Caco-2 (cell line): ENCODE measurements at regions not wholly inside any gene's neighbourhood (a gene's known extent, or its start where the extent isn't known, plus 50 kb on each side); places are given as distances from the start of the nearest gene placed in this dataset.

Source experiments
- BruUV-seq: library from RNA; stranded (reverse); fragments of 400-500 nt; replicated peaks from 2 replicates; lab custom pipeline; 2021; lab: Mats Ljungman, UMichigan
- CTCF ChIA-PET: fragments of 300-600 bp; sonication (Branson Sonifier 250); formaldehyde crosslinking; loops from one replicate; lab custom pipeline; 2022; ENCODE audit warnings: antibody characterized with exemption; lab: Charles Lee
- POLR2A ChIA-PET: fragments of 300-600 bp; sonication (Branson Sonifier 250); formaldehyde crosslinking; loops from one replicate; lab custom pipeline; 2022; ENCODE audit warnings: antibody characterized with exemption; lab: Charles Lee
- DNase-seq, 2 experiments: peaks; one replicate each; pipeline versions ENCODE4 v3.0.0 to v3.0.0-alpha.2; 2020 to 2022
- H3K27me3 ChIP-seq: replicated peaks from 2 replicates; pipeline ENCODE4 v1.6.0; 2011; ENCODE audit warnings: low read length; ENCODE audit not compliant: control insufficient read depth, insufficient read depth
- H3K36me3 ChIP-seq: 2 replicates; pipeline ENCODE4 v1.5.1; 2011; ENCODE audit warnings: low read length; ENCODE audit not compliant: control insufficient read depth, insufficient read depth
- H3K4me1 ChIP-seq: fragments of 250-450 bp; sonication (Bioruptor Pico); 2 replicates; pipeline ENCODE4 v1.5.1; 2020; ENCODE audit warnings: mild to moderate bottlenecking
- H3K4me3 ChIP-seq: 2 replicates; pipeline ENCODE4 v1.5.1; 2011; ENCODE audit warnings: low read depth, mild to moderate bottlenecking, control low read depth, low read length
- H3K9me3 ChIP-seq: fragments of 250-450 bp; sonication (Bioruptor Pico); 2 replicates; pipeline ENCODE4 v1.5.1; 2020; ENCODE audit warnings: mild to moderate bottlenecking, moderate library complexity
- H3K27ac Mint-ChIP-seq: one replicate; pipeline ENCODE4 v1.8.0; 2022; ENCODE audit warnings: mixed read lengths; ENCODE audit not compliant: unreplicated experiment
- H3K27me3 Mint-ChIP-seq: one replicate; pipeline ENCODE4 v1.8.0; 2022; ENCODE audit warnings: mixed read lengths; ENCODE audit not compliant: insufficient read depth, unreplicated experiment
- H3K36me3 Mint-ChIP-seq: one replicate; pipeline ENCODE4 v1.8.0; 2022; ENCODE audit warnings: mild to moderate bottlenecking, mixed read lengths; ENCODE audit not compliant: insufficient read depth, unreplicated experiment
- H3K4me1 Mint-ChIP-seq: one replicate; pipeline ENCODE4 v1.8.0; 2022; ENCODE audit warnings: low read depth, mixed read lengths; ENCODE audit not compliant: unreplicated experiment
- H3K4me3 Mint-ChIP-seq: one replicate; pipeline ENCODE4 v1.8.0; 2022; ENCODE audit warnings: mild to moderate bottlenecking, moderate library complexity, mixed read lengths; ENCODE audit not compliant: unreplicated experiment
- H3K9me3 Mint-ChIP-seq: one replicate; pipeline ENCODE4 v1.8.0; 2022; ENCODE audit warnings: mixed read lengths; ENCODE audit not compliant: unreplicated experiment
- intact Hi-C: fragments of 100-400 bp; cut with micrococcal nuclease; formaldehyde crosslinking; loops from one replicate; pipeline ENCODE4 v1.10.0; 2022; ENCODE audit not compliant: unreplicated experiment
- TF ChIP-seq, protein P1 (sequence below), 2 experiments: fragments of 200-600 bp in 1 of 2; IDR thresholded peaks; 1 replicate in 1 of 2; 2 replicates in 1 of 2; pipeline versions ENCODE4 v1.5.1 to v1.8.0; 2011 to 2022; ENCODE audit warnings: antibody characterized with exemption in 1 of 2, control low read depth in 1 of 2, inconsistent platforms in 1 of 2, low read depth in 1 of 2, low read length in 1 of 2, mild to moderate bottlenecking in 1 of 2, moderate library complexity in 1 of 2; ENCODE audit not compliant: insufficient read depth in 1 of 2, severe bottlenecking in 1 of 2, unreplicated experiment in 1 of 2

DNA sequence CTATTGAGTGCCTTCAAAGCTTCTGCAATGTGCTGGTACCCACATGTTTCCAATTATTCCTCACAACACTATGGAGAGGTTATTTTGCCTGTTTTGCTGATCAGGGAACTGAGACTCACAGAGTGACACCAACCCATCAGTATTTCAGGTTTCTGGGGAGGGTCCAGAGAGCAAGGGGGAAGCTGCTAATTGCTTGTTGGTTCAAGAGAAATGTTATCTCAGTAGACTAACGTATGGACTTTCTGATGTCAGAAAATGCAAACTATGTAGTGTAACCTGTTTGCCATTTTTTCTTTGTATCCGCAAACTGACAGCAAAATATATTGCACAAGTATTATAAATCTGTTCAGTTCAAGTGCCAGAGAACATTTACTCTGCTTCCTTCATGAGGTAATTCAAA, 108.3 kb upstream of the MSX2 start:
- no peaks in the 10 kb centered on the region for H3K27me3 Mint-ChIP-seq
- Histone ChIP-seq H3K4me1 (peaks cover 85% of the 10 kb centered on the region), H3K36me3 (no peaks in the 10 kb centered on the region; the same call in 1 of the 2 replicates), H3K4me3 (no peak overlapping the region), H3K9me3 (peaks cover 3% of the 10 kb centered on the region; the same call in 1 of the 2 replicates), H3K27me3 (no peaks in the 10 kb centered on the region)
- H3K9me3 Mint-ChIP-seq: no peaks in the 10 kb centered on the region
- peak overlapping the region; percentile 63 for H3K27ac Mint-ChIP-seq
- peak; percentile 80 to 81 for DNase-seq
- intact Hi-C loops: loop anchor here (1.0 to 5.0 kb wide), 4 partner anchors 27 to 155 kb away; partner anchors contain the start of gene MSX2
- H3K4me3 Mint-ChIP-seq: peak overlapping the region; percentile 64
- CTCF ChIA-PET: interaction anchor here (1.4 kb wide), 1 partner anchor 9 kb away, joined by 5 read pairs; no protein-coding TSS in a partner anchor
- H3K4me1 Mint-ChIP-seq: peaks cover 65% of the 10 kb centered on the region
- no TSS peak for BruUV-seq
- POLR2A ChIA-PET: interaction anchor here (0.6 kb wide), 1 partner anchor 119 kb away, joined by 3 read pairs; no protein-coding TSS in a partner anchor
- H3K36me3 Mint-ChIP-seq: peaks cover 12% of the 10 kb centered on the region
- TF ChIP-seq, protein P1, sequence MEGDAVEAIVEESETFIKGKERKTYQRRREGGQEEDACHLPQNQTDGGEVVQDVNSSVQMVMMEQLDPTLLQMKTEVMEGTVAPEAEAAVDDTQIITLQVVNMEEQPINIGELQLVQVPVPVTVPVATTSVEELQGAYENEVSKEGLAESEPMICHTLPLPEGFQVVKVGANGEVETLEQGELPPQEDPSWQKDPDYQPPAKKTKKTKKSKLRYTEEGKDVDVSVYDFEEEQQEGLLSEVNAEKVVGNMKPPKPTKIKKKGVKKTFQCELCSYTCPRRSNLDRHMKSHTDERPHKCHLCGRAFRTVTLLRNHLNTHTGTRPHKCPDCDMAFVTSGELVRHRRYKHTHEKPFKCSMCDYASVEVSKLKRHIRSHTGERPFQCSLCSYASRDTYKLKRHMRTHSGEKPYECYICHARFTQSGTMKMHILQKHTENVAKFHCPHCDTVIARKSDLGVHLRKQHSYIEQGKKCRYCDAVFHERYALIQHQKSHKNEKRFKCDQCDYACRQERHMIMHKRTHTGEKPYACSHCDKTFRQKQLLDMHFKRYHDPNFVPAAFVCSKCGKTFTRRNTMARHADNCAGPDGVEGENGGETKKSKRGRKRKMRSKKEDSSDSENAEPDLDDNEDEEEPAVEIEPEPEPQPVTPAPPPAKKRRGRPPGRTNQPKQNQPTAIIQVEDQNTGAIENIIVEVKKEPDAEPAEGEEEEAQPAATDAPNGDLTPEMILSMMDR (IDR thresholded peaks at IDR 0.05; ENCODE audit: insufficient read depth in 1 of 2, low read depth in 1 of 2, low read length in 1 of 2, severe bottlenecking in 1 of 2, unreplicated experiment in 1 of 2): no peak

DNA sequence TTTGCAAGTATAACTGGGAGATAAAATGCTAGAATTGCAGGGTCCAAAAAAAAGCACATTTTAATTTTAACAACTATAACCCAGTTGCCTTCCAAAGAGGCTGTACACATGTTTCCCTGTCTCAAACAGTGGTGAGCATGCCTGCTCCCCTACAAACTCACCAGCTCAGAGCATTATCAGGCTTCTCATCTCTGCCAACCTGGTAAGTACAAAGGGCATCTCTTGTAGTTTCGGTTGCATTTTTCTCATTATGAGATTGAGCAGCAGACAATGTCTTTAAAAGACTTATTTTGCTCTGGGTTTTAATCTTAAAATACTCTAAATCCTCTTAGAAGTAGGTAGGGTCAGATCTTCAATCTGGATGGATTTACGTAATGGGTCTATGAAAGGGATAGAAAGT, 107.1 kb upstream of the MSX2 start:
- CTCF ChIA-PET: no interaction called here
- Mint-ChIP-seq H3K36me3 (peaks cover 16% of the 10 kb centered on the region), H3K4me1 (peaks cover 69% of the 10 kb centered on the region), H3K9me3 (no peaks in the 10 kb centered on the region), H3K27me3 (no peaks in the 10 kb centered on the region), H3K4me3 (no peak overlapping the region), H3K27ac (peak overlapping the region; percentile 63)
- POLR2A ChIA-PET: interaction anchor here (0.6 kb wide), 1 partner anchor 20 kb away, joined by 7 read pairs; no protein-coding TSS in a partner anchor
- TF ChIP-seq, protein P1 (IDR thresholded peaks at IDR 0.05; ENCODE audit: insufficient read depth in 1 of 2, low read depth in 1 of 2, low read length in 1 of 2, severe bottlenecking in 1 of 2, unreplicated experiment in 1 of 2): no peak
- Histone ChIP-seq H3K36me3 (no peaks in the 10 kb centered on the region), H3K9me3 (peaks cover 3% of the 10 kb centered on the region; the same call in 1 of the 2 replicates), H3K4me3 (no peak overlapping the region), H3K4me1 (peaks cover 81% of the 10 kb centered on the region), H3K27me3 (no peaks in the 10 kb centered on the region)
- no TSS peak for BruUV-seq
- intact Hi-C loops: loop anchor here (5.0 kb wide), 1 partner anchor 95 kb away; no protein-coding TSS in a partner anchor
- DNase-seq: no peak

DNA sequence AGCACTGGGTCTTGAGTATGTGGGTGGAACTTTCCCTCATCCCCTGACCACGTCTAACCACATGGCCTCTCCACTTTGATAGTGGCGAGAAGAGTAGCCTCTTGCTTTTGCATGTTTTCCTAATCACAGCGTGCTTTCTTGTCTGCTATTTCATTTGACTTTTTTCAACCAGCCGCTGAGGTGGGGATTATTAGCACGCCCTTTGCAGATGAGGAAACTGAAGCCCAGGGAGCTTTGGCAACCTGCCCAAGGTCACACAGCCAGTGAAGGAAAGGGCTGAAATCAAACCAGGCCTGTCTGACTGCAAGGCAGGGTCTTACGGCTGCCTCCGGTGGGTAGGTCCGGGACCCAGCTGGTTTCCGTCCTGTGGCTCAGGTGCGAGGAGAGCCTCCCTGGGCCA, 106.5 kb upstream of the MSX2 start:
- Mint-ChIP-seq H3K36me3 (peaks cover 19% of the 10 kb centered on the region), H3K27me3 (no peaks in the 10 kb centered on the region), H3K4me3 (peak overlapping the region; percentile 4), H3K9me3 (no peaks in the 10 kb centered on the region), H3K4me1 (peaks cover 65% of the 10 kb centered on the region), H3K27ac (peak overlapping the region; percentile 63)
- CTCF ChIA-PET: interaction anchor here (0.6 to 1.0 kb wide), 2 partner anchors 33 to 94 kb away, joined by 3 read pairs; no protein-coding TSS in a partner anchor
- Histone ChIP-seq H3K36me3 (no peaks in the 10 kb centered on the region), H3K9me3 (peaks cover 3% of the 10 kb centered on the region; the same call in 1 of the 2 replicates), H3K4me1 (peaks cover 76% of the 10 kb centered on the region), H3K27me3 (no peaks in the 10 kb centered on the region), H3K4me3 (no peak overlapping the region)
- BruUV-seq: no TSS peak
- TF ChIP-seq, protein P1 (IDR thresholded peaks at IDR 0.05; ENCODE audit: insufficient read depth in 1 of 2, low read depth in 1 of 2, low read length in 1 of 2, severe bottlenecking in 1 of 2, unreplicated experiment in 1 of 2): no peak
- intact Hi-C loops: loop anchor here (2.0 to 5.0 kb wide), 2 partner anchors 37 to 96 kb away; no protein-coding TSS in a partner anchor
- DNase-seq: peak in 1 of 2 experiments; percentile 44
- POLR2A ChIA-PET: interaction anchor here (0.6 kb wide), 1 partner anchor 19 kb away, joined by 7 read pairs; no protein-coding TSS in a partner anchor
